Tibial nerve (tissue), 4 donors: ENCODE measurements at regions not wholly inside any gene's neighbourhood (a gene's known extent, or its start where the extent isn't known, plus 50 kb on each side); places are given as distances from the start of the nearest gene placed in this dataset.

Experiments used
- DNase-seq, 2 donors: peaks; one replicate each; pipeline ENCODE4 v3.0.0-alpha.2; 2019; ENCODE audit warnings: low spot score in 2 of 2
- H3K27ac ChIP-seq, 4 donors: fragments of 200-600 bp; sonication (generic) in 3 of 4; one replicate each; pipeline ENCODE4 v1.5.1; 2017 to 2019; ENCODE audit warnings: mild to moderate bottlenecking in 1 of 4
- H3K27me3 ChIP-seq, 2 donors: fragments of 200-600 bp; sonication (generic) in 1 of 2; one replicate each; pipeline versions ENCODE4 v1.5.1 to v1.6.0; 2017 to 2019
- H3K36me3 ChIP-seq, 3 donors: fragments of 200-600 bp; sonication (generic); one replicate each; pipeline ENCODE4 v1.5.1; 2018 to 2019
- H3K4me1 ChIP-seq, 4 donors: fragments of 200-600 bp; sonication (generic) in 3 of 4; one replicate each; pipeline ENCODE4 v1.5.1; 2017 to 2019
- H3K4me3 ChIP-seq, 4 donors: fragments of 200-600 bp; sonication (generic) in 3 of 4; one replicate each; pipeline ENCODE4 v1.5.1; 2017 to 2019; ENCODE audit warnings: mild to moderate bottlenecking in 1 of 4, moderate library complexity in 1 of 4
- H3K9me3 ChIP-seq, 4 donors: fragments of 200-600 bp; sonication (generic) in 3 of 4; one replicate each; pipeline ENCODE4 v1.5.1; 2017 to 2019
- CTCF ChIP-seq, 5 experiments: fragments of 200-600 bp in 3 of 5; fragments of 450-650 bp in 2 of 5; sonication (generic) in 3 of 5; IDR thresholded peaks; one replicate each; pipeline ENCODE4 v1.5.1; 2016 to 2019; ENCODE audit warnings: antibody characterized with exemption in 5 of 5, mild to moderate bottlenecking in 3 of 5, moderate library complexity in 2 of 5
- EP300 ChIP-seq, 2 donors: sonication (generic); formaldehyde crosslinking; IDR thresholded peaks; one replicate each; pipeline ENCODE4 v1.6.1; 2017; ENCODE audit warnings: antibody characterized with exemption in 2 of 2, mild to moderate bottlenecking in 1 of 2
- POLR2A ChIP-seq, 2 donors: fragments of 450-650 bp; IDR thresholded peaks; one replicate each; pipeline ENCODE4 v1.6.1; 2017; ENCODE audit warnings: antibody characterized with exemption in 2 of 2, mild to moderate bottlenecking in 2 of 2, moderate library complexity in 2 of 2
- WGBS, 2 donors: methylation state at CpG; one replicate each; pipeline ENCODE4 v1.1.5; 2018; 5-methylcytosine and 5-hydroxymethylcytosine counted together

GRCh38 chr3:94252316-94252715, 189.5 kb downstream of the NSUN3 start:
- Histone ChIP-seq H3K27ac (no peak overlapping the region), H3K9me3 (no peaks in the 10 kb centered on the region), H3K36me3 (no peaks in the 10 kb centered on the region), H3K4me3 (no peak overlapping the region), H3K4me1 (no peaks in the 10 kb centered on the region), H3K27me3 (no peaks in the 10 kb centered on the region)
- no peak for DNase-seq
- WGBS, 2 donors, result 90 to 100% methylated on average over 1 of the region's 1 CpG
- TF ChIP-seq EP300 (IDR thresholded peaks at IDR 0.05) (no peak), CTCF (IDR thresholded peaks at IDR 0.05) (no peak), POLR2A (IDR thresholded peaks at IDR 0.05) (no peak)

GRCh38 chr3:94256888-94257813, 194.3 kb downstream of the NSUN3 start:
- H3K9me3 ChIP-seq, result no peaks in the 10 kb centered on the region
- TF ChIP-seq CTCF (IDR thresholded peaks at IDR 0.05) (no peak), EP300 (IDR thresholded peaks at IDR 0.05) (no peak), POLR2A (IDR thresholded peaks at IDR 0.05) (no peak)

GRCh38 chr3:94258851-94259250, 196.0 kb downstream of the NSUN3 start:
- Histone ChIP-seq H3K4me1 (no peaks in the 10 kb centered on the region), H3K27ac (no peak overlapping the region), H3K4me3 (no peak overlapping the region), H3K36me3 (no peaks in the 10 kb centered on the region), H3K9me3 (no peaks in the 10 kb centered on the region), H3K27me3 (no peaks in the 10 kb centered on the region)
- no peak for TF ChIP-seq EP300 (IDR thresholded peaks at IDR 0.05)
- no peak for TF ChIP-seq POLR2A (IDR thresholded peaks at IDR 0.05)
- TF ChIP-seq CTCF (IDR thresholded peaks at IDR 0.05), result no peak
- no peak for DNase-seq

More at GRCh38 chr3:94256888-94257813, 194.3 kb downstream of the NSUN3 start:
- H3K4me1 ChIP-seq, result no peaks in the 10 kb centered on the region
- DNase-seq, result no peak
- no peak overlapping the region for H3K27ac ChIP-seq
- WGBS, 2 donors, result 53% methylated on average over 5 of the region's 5 CpGs
- H3K27me3 ChIP-seq, result no peaks in the 10 kb centered on the region
- no peak overlapping the region for H3K4me3 ChIP-seq
- H3K36me3 ChIP-seq, result no peaks in the 10 kb centered on the region

- H3K4me1 ChIP-seq, result no peaks in the 10 kb centered on the region
- no peak for DNase-seq
- no peak overlapping the region for H3K4me3 ChIP-seq
- H3K27me3 ChIP-seq, result no peaks in the 10 kb centered on the region
- H3K9me3 ChIP-seq, result no peaks in the 10 kb centered on the region
- TF ChIP-seq POLR2A (IDR thresholded peaks at IDR 0.05) (no peak), EP300 (IDR thresholded peaks at IDR 0.05) (no peak), CTCF (IDR thresholded peaks at IDR 0.05) (no peak)
- WGBS, 2 donors, result 80 to 88% methylated on average over 1 of the region's 1 CpG
- no peak overlapping the region for H3K27ac ChIP-seq
- H3K36me3 ChIP-seq, result no peaks in the 10 kb centered on the region
Observed at GRCh38 chr3:94259291-94259690, 196.4 kb downstream of the NSUN3 start.

GRCh38 chr3:94269763-94270162, 206.9 kb downstream of the NSUN3 start:
- Histone ChIP-seq H3K4me1 (no peaks in the 10 kb centered on the region), H3K9me3 (no peaks in the 10 kb centered on the region), H3K27ac (no peak overlapping the region), H3K27me3 (no peaks in the 10 kb centered on the region), H3K4me3 (no peak overlapping the region), H3K36me3 (no peaks in the 10 kb centered on the region)
- DNase-seq, result no peak
- no peak for TF ChIP-seq POLR2A (IDR thresholded peaks at IDR 0.05)
- 74 to 85% methylated on average over 2 of the region's 2 CpGs for WGBS, 2 donors
